ENCODE measurements at regions not wholly inside any gene's neighbourhood (a gene's known extent, or its start where the extent isn't known, plus 50 kb on each side); places are given as distances from the start of the nearest gene placed in this dataset.

GRCh38 chr10:18875477-18875876 lies 173.1 kb upstream of the MALRD1 start:
- TF ChIP-seq CTCF (IDR thresholded peaks at IDR 0.05 in 2 of 3, conservative IDR thresholded peaks at IDR 0.05 in 1 of 3; ENCODE audit: borderline replicate concordance in 1 of 3, insufficient read depth in 1 of 3, low read depth in 2 of 3, low read length in 2 of 3) (no peak), POLR2AphosphoS5 (IDR thresholded peaks at IDR 0.05; ENCODE audit: low read depth, low read length) (no peak), ZNF274 (IDR thresholded peaks at IDR 0.05; ENCODE audit: low read depth, low read length) (no peak), SP1 (IDR thresholded peaks at IDR 0.05; ENCODE audit: low read depth) (no peak), RAD21 (IDR thresholded peaks at IDR 0.05; ENCODE audit: low read depth) (no peak), SRF (IDR thresholded peaks at IDR 0.05; ENCODE audit: low read depth) (no peak), POLR2A (IDR thresholded peaks at IDR 0.05; ENCODE audit: borderline replicate concordance, extremely low read depth, insufficient read depth, insufficient read length) (no peak)
- TF ChIP-seq, protein P1, sequence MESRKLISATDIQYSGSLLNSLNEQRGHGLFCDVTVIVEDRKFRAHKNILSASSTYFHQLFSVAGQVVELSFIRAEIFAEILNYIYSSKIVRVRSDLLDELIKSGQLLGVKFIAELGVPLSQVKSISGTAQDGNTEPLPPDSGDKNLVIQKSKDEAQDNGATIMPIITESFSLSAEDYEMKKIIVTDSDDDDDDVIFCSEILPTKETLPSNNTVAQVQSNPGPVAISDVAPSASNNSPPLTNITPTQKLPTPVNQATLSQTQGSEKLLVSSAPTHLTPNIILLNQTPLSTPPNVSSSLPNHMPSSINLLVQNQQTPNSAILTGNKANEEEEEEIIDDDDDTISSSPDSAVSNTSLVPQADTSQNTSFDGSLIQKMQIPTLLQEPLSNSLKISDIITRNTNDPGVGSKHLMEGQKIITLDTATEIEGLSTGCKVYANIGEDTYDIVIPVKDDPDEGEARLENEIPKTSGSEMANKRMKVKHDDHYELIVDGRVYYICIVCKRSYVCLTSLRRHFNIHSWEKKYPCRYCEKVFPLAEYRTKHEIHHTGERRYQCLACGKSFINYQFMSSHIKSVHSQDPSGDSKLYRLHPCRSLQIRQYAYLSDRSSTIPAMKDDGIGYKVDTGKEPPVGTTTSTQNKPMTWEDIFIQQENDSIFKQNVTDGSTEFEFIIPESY (IDR thresholded peaks at IDR 0.05; ENCODE audit: extremely low read depth, insufficient replicate concordance, low read length), result no peak
- TF ChIP-seq, protein P2, sequence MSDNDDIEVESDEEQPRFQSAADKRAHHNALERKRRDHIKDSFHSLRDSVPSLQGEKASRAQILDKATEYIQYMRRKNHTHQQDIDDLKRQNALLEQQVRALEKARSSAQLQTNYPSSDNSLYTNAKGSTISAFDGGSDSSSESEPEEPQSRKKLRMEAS (IDR thresholded peaks at IDR 0.05), result no peak
